ENCODE measurements at regions not wholly inside any gene's neighbourhood (a gene's known extent, or its start where the extent isn't known, plus 50 kb on each side); places are given as distances from the start of the nearest gene placed in this dataset.

GRCh38 chr2:173463846-173464245, 109.2 kb downstream of the CDCA7 start:
- no peak overlapping the region for H3K9ac ChIP-seq (ENCODE audit: extremely low read depth, insufficient read length, low read length)
- no peak overlapping the region for H2BK120ac ChIP-seq (ENCODE audit: low read depth, low read length, poor library complexity, severe bottlenecking)
- TF ChIP-seq CTCF (conservative IDR thresholded peaks at IDR 0.05): no peak
- no peaks in the 10 kb centered on the region for H3K36me3 Mint-ChIP-seq (ENCODE audit: insufficient read depth in 1 of 3, low read depth in 3 of 3)
- H3K9me3 Mint-ChIP-seq: no peaks in the 10 kb centered on the region
- no peaks in the 10 kb centered on the region for H3K23me2 ChIP-seq (ENCODE audit: insufficient read length, low read depth, low read length, poor library complexity, severe bottlenecking)
- H2AK5ac ChIP-seq (ENCODE audit: insufficient read length, low read length): no peak overlapping the region
- H3K9me3 ChIP-seq (ENCODE audit: control insufficient read depth, low read depth, low read length): no peaks in the 10 kb centered on the region
- no peaks in the 10 kb centered on the region for H3K4me1 ChIP-seq (ENCODE audit: insufficient read depth, low read length)
- no peaks in the 10 kb centered on the region; the same call in none of the 2 replicates for H3K27me3 Mint-ChIP-seq (ENCODE audit: low read depth)
- no peaks in the 10 kb centered on the region for H3K27me3 ChIP-seq (ENCODE audit: insufficient read depth, low read length)
- no peak overlapping the region for H2AFZ ChIP-seq (ENCODE audit: low read length)
- no peak overlapping the region for H4K8ac ChIP-seq (replicated peaks; ENCODE audit: insufficient read length, low read depth, low read length)
- no peak overlapping the region for H3K4me3 Mint-ChIP-seq
- no peaks in the 10 kb centered on the region for H3K79me1 ChIP-seq (ENCODE audit: insufficient read depth, low read depth, low read length, poor library complexity, severe bottlenecking)
- H3K27ac Mint-ChIP-seq: no peak overlapping the region
- H3K56ac ChIP-seq (ENCODE audit: insufficient read length, low read depth, low read length): no peak overlapping the region
- no peak overlapping the region for H3K27ac ChIP-seq (ENCODE audit: insufficient read length, low read depth, low read length)
- H3K4me1 Mint-ChIP-seq: peaks cover 0 to 6% of the 10 kb centered on the region in 2 experiments; a peak in 2 of 4 replicates
- no peak overlapping the region for H4K5ac ChIP-seq (ENCODE audit: insufficient read length, low read depth, low read length)
- no peak overlapping the region for H2BK5ac ChIP-seq (ENCODE audit: insufficient read length, low read length)
- H2BK20ac ChIP-seq (ENCODE audit: low read depth, low read length, poor library complexity, severe bottlenecking): no peak overlapping the region
- no peak for DNase-seq
- no peak overlapping the region for H2BK15ac ChIP-seq (ENCODE audit: low read depth, low read length)
- H2BK12ac ChIP-seq (ENCODE audit: insufficient read length, low read depth, low read length): no peak overlapping the region
- H3K14ac ChIP-seq (ENCODE audit: insufficient read depth, low read length): no peak overlapping the region
- no peak overlapping the region for H3K4me2 ChIP-seq (ENCODE audit: insufficient read depth, insufficient read length, low read length)
- H4K91ac ChIP-seq (ENCODE audit: insufficient read length, low read depth, low read length): no peak overlapping the region
- H4K20me1 ChIP-seq (ENCODE audit: control insufficient read depth, insufficient read depth, insufficient read length): no peaks in the 10 kb centered on the region
- no peak overlapping the region for H3K18ac ChIP-seq (ENCODE audit: insufficient read length, low read depth, low read length)
- H3T11ph ChIP-seq (ENCODE audit: low read length): no peak overlapping the region
- no CpG with 5 or more reads among the region's 6 CpGs for WGBS (ENCODE audit: extremely low coverage, insufficient read length, low lambda C conversion rate)
- no peaks in the 10 kb centered on the region for H3K79me2 ChIP-seq (ENCODE audit: insufficient read depth, low read length)
- H3K4ac ChIP-seq (ENCODE audit: low read depth, low read length): no peak overlapping the region
- no peak overlapping the region for H3K23ac ChIP-seq (ENCODE audit: insufficient read length, low read depth, low read length)
